T-helper 2 cell treated with Interferon-gamma antibody and Interleukin-4, amounts not matched to agents 100 ng/mL and 5 ng/mL, for 36 hours (primary cell): ENCODE measurements at regions not wholly inside any gene's neighbourhood (a gene's known extent, or its start where the extent isn't known, plus 50 kb on each side); places are given as distances from the start of the nearest gene placed in this dataset.
"Not testable (repeated sequence)": the region's sequence is repeated elsewhere in the genome, so short reads cannot be mapped to it uniquely, and the experiment has no call there.

Experiments used
- intact Hi-C: fragments of 100-400 bp; cut with micrococcal nuclease; formaldehyde crosslinking; loops from one replicate; pipeline ENCODE4 v1.15.1; 2023

GRCh38 chr3:177610686-177611633 lies 413.7 kb upstream of the TBL1XR1 start:
- intact Hi-C loops = no loop called here

- intact Hi-C loops = no loop called here
These were observed 414.6 kb upstream of the TBL1XR1 start for GRCh38 chr3:177611752-177612334.

GRCh38 chr3:177613901-177614300 lies 416.6 kb upstream of the TBL1XR1 start:
- intact Hi-C loops = no loop called here

- intact Hi-C loops = no loop called here
These were observed 417.7 kb upstream of the TBL1XR1 start for GRCh38 chr3:177615015-177615414.

GRCh38 chr3:177618873-177619733 lies 421.8 kb upstream of the TBL1XR1 start:
- intact Hi-C loops = no loop called here

- intact Hi-C loops = no loop called here
These were observed 422.8 kb upstream of the TBL1XR1 start for GRCh38 chr3:177620073-177620472.

- intact Hi-C loops = no loop called here
These were observed 425.2 kb upstream of the TBL1XR1 start for GRCh38 chr3:177622520-177622919.

GRCh38 chr3:177622982-177623617 lies 425.8 kb upstream of the TBL1XR1 start:
- intact Hi-C loops = no loop called here

- intact Hi-C loops = no loop called here
These were observed 427.5 kb upstream of the TBL1XR1 start for GRCh38 chr3:177624528-177625495.

GRCh38 chr3:177626045-177626444 lies 428.8 kb upstream of the TBL1XR1 start:
- intact Hi-C loops = no loop called here

- intact Hi-C loops = not testable (repeated sequence)
These were observed 430.9 kb upstream of the TBL1XR1 start for GRCh38 chr3:177628095-177628719.

- intact Hi-C loops = no loop called here
These were observed 432.0 kb upstream of the TBL1XR1 start for GRCh38 chr3:177629276-177629675.

- intact Hi-C loops = no loop called here
These were observed 436.5 kb upstream of the TBL1XR1 start for GRCh38 chr3:177633671-177634207.

- intact Hi-C loops = not testable (repeated sequence)
These were observed 438.4 kb upstream of the TBL1XR1 start for GRCh38 chr3:177635601-177636106.

- intact Hi-C loops = loop anchor here (10.0 kb wide), 1 partner anchor 586 kb away; no protein-coding TSS in a partner anchor
These were observed 443.2 kb upstream of the TBL1XR1 start for GRCh38 chr3:177640319-177640965.

- intact Hi-C loops = loop anchor here (10.0 kb wide), 1 partner anchor 586 kb away; no protein-coding TSS in a partner anchor
These were observed 443.9 kb upstream of the TBL1XR1 start for GRCh38 chr3:177641206-177641605.

- intact Hi-C loops = loop anchor here (10.0 kb wide), 1 partner anchor 587 kb away; no protein-coding TSS in a partner anchor
These were observed 444.9 kb upstream of the TBL1XR1 start for GRCh38 chr3:177642042-177642803.

GRCh38 chr3:177642804-177643125 lies 445.5 kb upstream of the TBL1XR1 start:
- intact Hi-C loops = loop anchor here (10.0 kb wide), 1 partner anchor 588 kb away; no protein-coding TSS in a partner anchor
